Right cardiac atrium (tissue), 5 donors: ENCODE measurements at regions not wholly inside any gene's neighbourhood (a gene's known extent, or its start where the extent isn't known, plus 50 kb on each side); places are given as distances from the start of the nearest gene placed in this dataset.

ENCODE experiments used
- ATAC-seq, 2 donors: fragments of 200-7000 bp; cut with Tn5 transposase; one replicate each; pipeline versions ENCODE4 v1.8.0 to v1.9.1; 2020; ENCODE audit warnings: moderate library complexity in 2 of 2, mild to moderate bottlenecking in 1 of 2
- DNase-seq, 3 donors: peaks; one replicate each; pipeline ENCODE4 v3.0.0-alpha.2; 2020
- H3K27ac ChIP-seq: one replicate; pipeline ENCODE4 v1.5.1; 2013; ENCODE audit warnings: mild to moderate bottlenecking, low read length, control low read depth, moderate library complexity
- H3K27me3 ChIP-seq: one replicate; pipeline ENCODE4 v1.6.1; 2013; ENCODE audit not compliant: control insufficient read depth, insufficient read depth
- H3K4me1 ChIP-seq: one replicate; pipeline ENCODE4 v1.6.1; 2013; ENCODE audit warnings: low read length; ENCODE audit not compliant: control insufficient read depth, insufficient read depth
- H3K4me3 ChIP-seq: one replicate; pipeline ENCODE4 v1.5.1; 2013; ENCODE audit warnings: low read length, control low read depth
- H3K9me3 ChIP-seq: one replicate; pipeline ENCODE4 v1.6.1; 2013; ENCODE audit warnings: low read length; ENCODE audit not compliant: control insufficient read depth
- WGBS: extraction: QIAGEN DNeasy Blood & Tissue Kit; methylation state at CpG from one replicate; pipeline ENCODE4 v1.1.7; 2013; 5-methylcytosine and 5-hydroxymethylcytosine counted together
- intact Hi-C, 4 donors: fragments of 100-400 bp; cut with DNase I; formaldehyde crosslinking; loops; one replicate each; pipeline versions ENCODE4 v1.11.0 to v1.14.0; 2022 to 2023
- donor health status: healthy with polysubstance abuse.
- donor health status: DM: no; HTN: yes; CAD: no.
- donor health status: DM: no; HTN: no; CAD: no.
- donor health status: DM: no; HTN: yes; CAD: no; lungs with severe emphysema.
- donor health status: DM: yes; HTN: yes; CAD: no.

DNA sequence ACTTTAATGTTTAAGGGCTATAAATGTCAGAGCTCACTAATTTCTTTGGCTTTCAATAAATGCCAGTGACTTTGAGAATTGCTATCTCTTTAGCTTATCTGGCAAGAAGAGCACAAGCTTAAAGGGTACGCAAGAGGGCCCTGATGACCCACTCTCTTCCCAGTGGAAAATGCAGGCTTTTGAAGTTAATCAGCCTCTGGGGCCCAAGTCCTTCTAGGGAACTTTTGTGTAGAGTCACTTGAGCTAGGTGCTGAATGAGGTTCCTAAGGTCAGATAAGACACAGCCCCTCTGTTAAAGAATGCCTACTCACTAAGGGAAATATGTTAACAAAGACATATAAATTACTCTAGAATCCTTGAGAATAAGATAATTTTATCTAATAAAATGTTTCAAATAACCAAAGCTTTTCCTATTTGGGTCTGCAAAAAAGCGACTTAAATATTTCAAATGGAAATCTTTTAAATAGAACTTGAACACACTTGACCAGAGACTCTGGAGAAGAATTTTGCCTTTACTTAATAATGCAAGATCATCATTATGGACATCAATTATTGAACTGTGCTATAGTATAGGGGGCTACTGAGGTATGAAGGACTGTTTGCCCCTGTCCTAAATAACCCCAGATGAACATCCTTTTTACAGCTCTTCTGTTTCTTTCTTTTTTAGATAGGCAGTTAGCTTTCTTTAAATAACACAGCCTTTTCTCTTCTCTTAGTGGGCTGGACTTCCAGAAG, 430.1 kb downstream of the GBA3 start:
- WGBS, result 82% methylated on average over 2 of the region's 2 CpGs
- Histone ChIP-seq H3K27ac (no peak overlapping the region), H3K9me3 (no peaks in the 10 kb centered on the region), H3K27me3 (no peaks in the 10 kb centered on the region), H3K4me3 (no peak overlapping the region), H3K4me1 (no peaks in the 10 kb centered on the region)
- ATAC-seq (no peak), DNase-seq (no peak)
- intact Hi-C loops, result no loop called here

DNA sequence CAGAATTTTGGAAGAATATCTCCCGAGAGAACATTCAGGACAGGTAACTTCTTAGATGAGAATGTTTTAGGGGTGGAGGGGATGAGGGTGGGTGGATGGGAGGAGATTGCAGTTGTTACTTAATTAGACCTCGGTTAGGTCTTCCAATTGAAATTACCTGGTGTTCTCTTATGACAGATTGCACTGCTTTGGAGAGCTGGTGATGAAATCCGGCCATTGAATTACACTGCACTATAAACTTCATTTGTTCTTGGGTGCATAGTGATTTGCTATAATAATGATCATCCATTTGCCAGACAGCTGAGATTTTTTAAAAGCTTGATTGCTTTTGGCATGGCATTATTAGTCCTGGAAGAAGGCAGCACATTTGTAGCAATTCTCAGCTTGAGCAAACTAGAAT, 427.6 kb downstream of the GBA3 start:
- Histone ChIP-seq H3K27ac (no peak overlapping the region), H3K4me1 (no peaks in the 10 kb centered on the region), H3K9me3 (no peaks in the 10 kb centered on the region), H3K4me3 (no peak overlapping the region), H3K27me3 (no peaks in the 10 kb centered on the region)
- 76% methylated on average over 3 of the region's 3 CpGs for WGBS
- intact Hi-C loops, result no loop called here
- DNase-seq (no peak), ATAC-seq (no peak)

DNA sequence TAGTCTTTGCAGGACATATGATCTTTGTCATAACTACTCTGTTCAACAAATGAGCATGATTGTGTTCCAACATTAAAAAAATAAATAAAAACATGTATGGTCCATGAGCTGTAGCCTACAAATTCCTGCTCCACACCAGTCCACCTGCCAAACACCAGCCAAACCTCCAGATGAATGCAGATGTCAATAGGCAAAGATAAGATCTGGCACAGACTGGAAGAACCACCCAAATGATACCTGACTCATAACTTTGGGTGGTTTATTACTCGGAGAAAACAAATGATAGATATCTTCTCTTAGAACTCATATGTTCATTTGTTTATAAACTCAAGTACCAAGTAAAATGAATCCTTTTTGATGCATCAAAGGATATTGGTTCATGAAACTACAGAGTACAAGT, 425.1 kb downstream of the GBA3 start:
- H3K27ac ChIP-seq, result no peak overlapping the region
- DNase-seq (no peak), ATAC-seq (no peak)
- intact Hi-C loops, result no loop called here
- no peaks in the 10 kb centered on the region for H3K27me3 ChIP-seq
- no peaks in the 10 kb centered on the region for H3K9me3 ChIP-seq
- H3K4me1 ChIP-seq, result no peaks in the 10 kb centered on the region
- 63% methylated on average over 1 of the region's 1 CpG for WGBS
- H3K4me3 ChIP-seq, result no peak overlapping the region

DNA sequence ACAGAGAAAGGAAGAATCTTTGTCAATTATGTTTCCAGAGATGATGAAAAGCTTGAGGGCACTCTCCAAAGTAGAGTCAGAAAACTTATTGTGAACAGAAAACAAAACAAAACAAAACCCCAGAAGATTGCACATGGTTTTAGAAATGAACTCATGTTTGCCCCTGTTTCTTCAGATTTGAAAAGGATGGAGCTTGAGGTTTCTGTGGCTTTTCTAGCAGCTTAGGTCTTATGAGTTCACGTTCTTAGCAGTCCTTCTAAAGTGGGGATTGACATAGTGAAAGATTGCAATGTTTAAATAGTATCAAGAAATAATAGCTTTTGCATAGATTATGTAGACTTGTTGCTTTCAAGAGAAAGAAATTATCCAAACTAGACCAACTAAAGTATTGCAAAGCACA, 421.8 kb downstream of the GBA3 start:
- intact Hi-C loops, result no loop called here
- no peak overlapping the region for H3K4me3 ChIP-seq
- H3K27ac ChIP-seq, result no peak overlapping the region
- H3K9me3 ChIP-seq, result no peaks in the 10 kb centered on the region
- H3K4me1 ChIP-seq, result no peaks in the 10 kb centered on the region
- DNase-seq (no peak), ATAC-seq (no peak)
- no peaks in the 10 kb centered on the region for H3K27me3 ChIP-seq
- WGBS, result 57% methylated on average over 1 of the region's 1 CpG

DNA sequence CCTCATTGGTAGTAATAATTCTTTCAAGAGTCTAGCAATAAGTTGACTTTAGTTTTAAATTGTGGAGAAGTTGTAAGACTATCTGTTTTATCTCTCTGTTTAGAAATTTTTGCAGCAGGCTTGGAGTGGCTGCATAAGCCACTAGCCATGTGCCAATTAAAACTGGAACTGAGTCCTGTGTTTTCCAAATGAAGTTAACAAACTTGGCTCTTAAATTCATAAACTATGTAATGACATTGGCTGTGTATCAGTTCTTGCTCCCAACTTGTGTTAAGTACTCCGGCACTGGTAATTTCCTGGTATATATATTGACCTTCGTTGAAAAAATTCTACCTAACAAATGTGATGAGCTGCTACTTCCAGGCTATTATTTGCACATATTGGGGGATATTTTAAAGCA, 420.4 kb downstream of the GBA3 start:
- H3K4me3 ChIP-seq, result no peak overlapping the region
- DNase-seq (no peak), ATAC-seq (peak in 1 of 2 donors; percentile 76)
- H3K4me1 ChIP-seq, result no peaks in the 10 kb centered on the region
- no peak overlapping the region for H3K27ac ChIP-seq
- H3K27me3 ChIP-seq, result no peaks in the 10 kb centered on the region
- H3K9me3 ChIP-seq, result no peaks in the 10 kb centered on the region
- intact Hi-C loops, result no loop called here
- 47% methylated on average over 2 of the region's 2 CpGs for whole genome bisulfite sequencing

DNA sequence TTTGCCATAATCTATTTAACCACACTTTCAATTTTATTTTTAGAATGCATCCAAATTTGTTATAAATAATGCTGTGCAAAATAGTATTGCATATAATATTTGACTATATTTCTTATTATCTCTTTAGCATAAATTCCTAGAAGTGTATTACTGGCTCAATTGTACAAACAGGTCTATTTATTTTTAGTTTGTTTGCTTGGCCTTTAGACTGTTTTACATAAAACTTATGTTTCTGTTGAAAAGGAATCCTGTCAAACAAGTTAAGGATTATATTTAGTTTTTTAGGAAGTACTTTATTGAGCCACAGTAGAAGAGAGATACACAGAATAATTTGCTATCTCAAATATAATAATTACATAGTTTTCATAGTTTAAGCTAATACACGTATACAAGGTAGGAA, 413.8 kb downstream of the GBA3 start:
- H3K27me3 ChIP-seq, result no peaks in the 10 kb centered on the region
- H3K4me1 ChIP-seq, result no peaks in the 10 kb centered on the region
- no peak overlapping the region for H3K27ac ChIP-seq
- DNase-seq (no peak), ATAC-seq (no peak)
- H3K4me3 ChIP-seq, result no peak overlapping the region
- intact Hi-C loops, result no loop called here
- no peaks in the 10 kb centered on the region for H3K9me3 ChIP-seq
- 73% methylated on average over 1 of the region's 1 CpG for WGBS

DNA sequence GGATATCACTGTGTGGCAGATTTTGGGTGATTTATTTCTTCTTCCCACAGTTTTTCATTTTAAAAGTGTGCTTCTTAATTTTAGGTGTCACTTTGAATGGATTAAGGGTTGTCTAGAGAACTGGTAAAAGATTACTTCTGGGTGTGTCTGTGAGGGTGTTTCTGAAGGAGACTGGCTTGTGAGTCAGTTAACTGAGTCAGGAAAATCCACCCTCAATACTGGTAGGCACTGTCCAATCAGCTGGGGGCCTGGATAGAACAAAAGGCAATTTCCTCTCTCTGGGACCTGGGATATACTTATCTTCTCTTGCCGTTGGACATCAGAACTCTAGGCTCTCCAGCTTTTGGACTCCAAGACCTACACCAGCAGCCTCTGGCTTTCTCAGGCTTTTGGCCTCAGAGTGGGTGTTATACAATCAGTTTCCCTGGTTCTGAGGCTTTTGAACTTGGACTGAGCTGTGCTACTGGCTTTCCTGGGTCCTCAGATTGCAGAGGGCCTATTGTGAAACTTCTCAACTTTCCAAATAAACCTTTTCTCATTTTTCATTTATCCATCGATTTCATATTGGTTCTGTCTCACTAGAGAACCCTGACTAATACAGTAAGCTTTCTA, 413.1 kb downstream of the GBA3 start:
- no peak for DNase-seq
- intact Hi-C loops, result no loop called here
- 63% methylated on average over 2 of the region's 2 CpGs for WGBS
- ATAC-seq, result peak in 1 of 2 donors; percentile 74
- Histone ChIP-seq H3K27ac (no peak overlapping the region), H3K27me3 (no peaks in the 10 kb centered on the region), H3K9me3 (no peaks in the 10 kb centered on the region), H3K4me1 (no peaks in the 10 kb centered on the region), H3K4me3 (no peak overlapping the region)

DNA sequence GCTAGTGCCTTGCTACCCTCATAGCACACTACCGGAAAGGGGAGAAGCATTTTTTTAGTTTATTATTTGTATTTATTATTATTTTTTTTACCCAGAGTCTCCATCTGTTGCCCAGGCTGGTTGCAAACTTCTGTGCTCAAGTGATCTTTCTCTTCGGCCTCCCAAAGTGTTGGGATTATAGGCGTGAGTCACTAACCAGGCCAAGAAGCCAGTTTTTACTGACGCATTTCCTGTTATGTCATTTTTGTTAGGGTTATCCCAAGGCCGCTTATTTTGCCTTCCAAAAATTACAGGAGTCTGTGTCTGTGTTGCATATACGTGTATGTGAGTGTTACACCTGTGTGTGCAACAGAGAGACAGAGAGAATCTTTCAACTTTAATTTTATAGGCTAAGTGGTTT, 404.5 kb downstream of the GBA3 start:
- no peak for DNase-seq
- 74% methylated on average over 6 of the region's 6 CpGs for WGBS
- no peaks in the 10 kb centered on the region for H3K4me1 ChIP-seq
- no peaks in the 10 kb centered on the region for H3K27me3 ChIP-seq
- H3K27ac ChIP-seq, result no peak overlapping the region
- no peak overlapping the region for H3K4me3 ChIP-seq
- intact Hi-C loops, result no loop called here
- H3K9me3 ChIP-seq, result no peaks in the 10 kb centered on the region
- no peak for ATAC-seq

DNA sequence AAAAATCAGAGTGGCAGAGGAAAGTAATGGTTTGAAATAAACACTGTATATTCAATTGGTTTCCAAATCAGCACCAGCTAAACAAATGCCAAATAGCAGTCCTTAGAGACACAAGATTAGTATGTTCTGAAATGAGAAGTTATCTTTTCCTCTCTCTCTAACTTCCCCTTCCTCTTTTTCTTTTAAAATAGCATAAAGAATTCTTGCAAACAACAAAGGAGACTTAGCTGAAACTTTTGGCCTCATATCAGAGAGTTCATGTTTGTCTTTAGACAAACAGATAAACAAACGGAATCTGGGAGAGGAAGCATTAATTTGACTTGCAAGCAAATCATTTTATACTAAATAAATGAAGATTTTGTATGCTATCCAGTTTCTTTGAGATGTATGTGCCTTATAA, 399.0 kb downstream of the GBA3 start:
- H3K27ac ChIP-seq, result no peak overlapping the region
- H3K27me3 ChIP-seq, result no peaks in the 10 kb centered on the region
- no peaks in the 10 kb centered on the region for H3K9me3 ChIP-seq
- WGBS, result 26% methylated on average over 1 of the region's 1 CpG
- DNase-seq (no peak), ATAC-seq (no peak)
- H3K4me3 ChIP-seq, result no peak overlapping the region
- intact Hi-C loops, result no loop called here
- H3K4me1 ChIP-seq, result no peaks in the 10 kb centered on the region

DNA sequence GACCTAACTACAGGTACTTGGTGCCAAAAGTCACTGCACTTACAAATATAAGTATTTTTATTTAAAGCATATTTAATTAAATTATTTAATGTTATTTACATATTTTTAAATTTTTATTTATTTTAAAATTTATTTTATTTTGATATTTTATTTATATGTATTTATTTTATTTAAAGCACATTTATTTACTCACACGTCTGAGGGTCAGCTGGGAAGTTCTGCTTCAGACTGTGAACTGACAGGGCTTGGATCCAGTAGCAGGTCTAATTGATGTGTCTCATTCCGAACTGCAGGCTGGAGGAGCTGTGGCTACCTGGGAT, 392.5 kb downstream of the GBA3 start:
- Histone ChIP-seq H3K4me1 (no peaks in the 10 kb centered on the region), H3K9me3 (no peaks in the 10 kb centered on the region), H3K27ac (no peak overlapping the region), H3K27me3 (no peaks in the 10 kb centered on the region), H3K4me3 (no peak overlapping the region)
- intact Hi-C loops, result no loop called here
- ATAC-seq (no peak), DNase-seq (no peak)
- 82% methylated on average over 2 of the region's 2 CpGs for WGBS

DNA sequence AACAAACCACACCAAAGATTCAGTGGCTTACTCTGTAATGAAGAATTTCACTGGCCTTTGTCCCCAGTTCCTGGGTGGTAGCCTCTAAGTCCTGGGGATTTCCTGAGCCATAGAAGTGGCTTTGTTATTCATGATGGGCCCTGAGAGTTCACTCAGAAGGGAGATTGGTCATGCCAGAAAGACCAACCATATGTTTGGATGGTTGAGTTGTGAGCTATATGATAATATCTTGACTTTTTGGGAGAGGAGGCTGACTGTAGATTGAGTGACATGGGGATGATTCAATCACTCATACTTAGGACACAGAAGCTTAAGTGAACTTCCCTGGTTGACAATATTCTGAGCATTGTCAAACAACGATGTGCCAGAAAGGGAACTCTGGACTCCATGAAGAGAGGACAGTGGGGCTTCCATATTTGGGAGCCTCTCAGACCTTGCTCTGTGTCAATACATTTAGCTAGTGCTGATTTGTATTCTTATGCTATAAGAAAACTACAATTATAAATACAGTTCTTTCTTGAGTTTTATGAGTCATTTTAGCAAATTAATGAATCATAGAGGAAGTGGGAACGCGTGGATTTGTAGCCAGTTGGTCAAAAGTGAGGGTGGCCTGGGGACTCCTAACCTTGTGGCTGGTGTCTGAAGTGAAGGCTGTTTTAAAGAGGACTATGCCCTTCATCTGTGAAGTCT, 392.0 kb downstream of the GBA3 start:
- no peaks in the 10 kb centered on the region for H3K4me1 ChIP-seq
- no peaks in the 10 kb centered on the region for H3K9me3 ChIP-seq
- no peak overlapping the region for H3K27ac ChIP-seq
- 87% methylated on average over 3 of the region's 3 CpGs for WGBS
- ATAC-seq (no peak), DNase-seq (no peak)
- intact Hi-C loops, result no loop called here
- H3K27me3 ChIP-seq, result no peaks in the 10 kb centered on the region
- H3K4me3 ChIP-seq, result no peak overlapping the region
